ENCODE measurements at regions not wholly inside any gene's neighbourhood (a gene's known extent, or its start where the extent isn't known, plus 50 kb on each side); places are given as distances from the start of the nearest gene placed in this dataset.

GRCh38 chrX:143340190-143340589 is 177.1 kb downstream of the SPANXN3 start:
- peak; percentile 13 for TF ChIP-seq CTCF (IDR thresholded peaks at IDR 0.05; ENCODE audit: low read depth, low read length, poor library complexity, severe bottlenecking)
- no peak for TF ChIP-seq EZH2phosphoT487 (IDR thresholded peaks at IDR 0.05; ENCODE audit: borderline replicate concordance, low read length)

Data from DOHH2 (cell line).